Mesendoderm (in vitro differentiated cells): ENCODE measurements at regions not wholly inside any gene's neighbourhood (a gene's known extent, or its start where the extent isn't known, plus 50 kb on each side); places are given as distances from the start of the nearest gene placed in this dataset.

Experiments
- DNase-seq: peaks from one replicate; pipeline ENCODE4 v3.0.0; 2013
- H2AK5ac ChIP-seq: 2 replicates; pipeline ENCODE4 v1.6.1; 2013; ENCODE audit warnings: low read length, inconsistent platforms
- H2BK120ac ChIP-seq: 2 replicates; pipeline ENCODE4 v1.6.1; 2013; ENCODE audit warnings: low read depth, mild to moderate bottlenecking, low read length, moderate library complexity, mixed read lengths
- H2BK15ac ChIP-seq: replicated peaks from 2 replicates; pipeline ENCODE4 v1.6.1; 2013; ENCODE audit warnings: low read depth, mild to moderate bottlenecking, moderate library complexity
- H2BK5ac ChIP-seq: 2 replicates; pipeline ENCODE4 v1.6.1; 2013; ENCODE audit warnings: low read length, inconsistent platforms
- H3K18ac ChIP-seq: 2 replicates; pipeline ENCODE4 v1.6.1; 2013; ENCODE audit warnings: mild to moderate bottlenecking, low read length, mixed read lengths
- H3K23ac ChIP-seq: one replicate; pipeline ENCODE4 v1.6.1; 2013; ENCODE audit warnings: low read length
- H3K27ac ChIP-seq: 2 replicates; pipeline ENCODE4 v1.5.1; 2013; ENCODE audit warnings: low read depth, mild to moderate bottlenecking, inconsistent platforms, low read length, moderate library complexity
- H3K27me3 ChIP-seq: 2 replicates; pipeline ENCODE4 v1.6.1; 2013; ENCODE audit warnings: low read length, control low read depth, mild to moderate bottlenecking, inconsistent platforms; ENCODE audit not compliant: insufficient read depth, poor library complexity
- H3K36me3 ChIP-seq: 2 replicates; pipeline ENCODE4 v1.6.1; 2013; ENCODE audit warnings: low read length, inconsistent platforms; ENCODE audit not compliant: control insufficient read depth, insufficient read depth
- H3K4ac ChIP-seq: one replicate; pipeline ENCODE4 v1.6.1; 2013; ENCODE audit warnings: low read depth, mild to moderate bottlenecking, low read length, moderate library complexity
- H3K4me1 ChIP-seq: 2 replicates; pipeline ENCODE4 v1.6.1; 2013; ENCODE audit warnings: low read depth, low read length, inconsistent platforms; ENCODE audit not compliant: control insufficient read depth
- H3K4me2 ChIP-seq: 2 replicates; pipeline ENCODE4 v1.6.1; 2013; ENCODE audit warnings: low read length
- H3K4me3 ChIP-seq: 2 replicates; pipeline ENCODE4 v1.5.1; 2013; ENCODE audit warnings: mild to moderate bottlenecking, low read length
- H3K56ac ChIP-seq: one replicate; pipeline ENCODE4 v1.6.1; 2013; ENCODE audit warnings: low read length
- H3K79me1 ChIP-seq: 2 replicates; pipeline ENCODE4 v1.6.1; 2013; ENCODE audit warnings: low read length, inconsistent platforms
- H3K79me2 ChIP-seq: 2 replicates; pipeline ENCODE4 v1.6.1; 2013; ENCODE audit warnings: mild to moderate bottlenecking, low read length; ENCODE audit not compliant: control insufficient read depth, insufficient read depth
- H3K9ac ChIP-seq: 2 replicates; pipeline ENCODE4 v1.6.1; 2013; ENCODE audit warnings: low read length, inconsistent platforms
- H4K5ac ChIP-seq: one replicate; pipeline ENCODE4 v1.6.1; 2013; ENCODE audit warnings: low read length
- H4K8ac ChIP-seq: one replicate; pipeline ENCODE4 v1.6.1; 2013; ENCODE audit warnings: low read depth, mild to moderate bottlenecking, control low read depth, low read length, moderate library complexity
- WGBS: extraction: QIAGEN DNeasy Blood & Tissue Kit; methylation state at CpG from one replicate; pipeline ENCODE4 v1.1.7; 2013; ENCODE audit warnings: low lambda C conversion rate, missing lambda C conversion rate; ENCODE audit not compliant: insufficient coverage; ENCODE audit errors: extremely low coverage; 5-methylcytosine and 5-hydroxymethylcytosine counted together

DNA sequence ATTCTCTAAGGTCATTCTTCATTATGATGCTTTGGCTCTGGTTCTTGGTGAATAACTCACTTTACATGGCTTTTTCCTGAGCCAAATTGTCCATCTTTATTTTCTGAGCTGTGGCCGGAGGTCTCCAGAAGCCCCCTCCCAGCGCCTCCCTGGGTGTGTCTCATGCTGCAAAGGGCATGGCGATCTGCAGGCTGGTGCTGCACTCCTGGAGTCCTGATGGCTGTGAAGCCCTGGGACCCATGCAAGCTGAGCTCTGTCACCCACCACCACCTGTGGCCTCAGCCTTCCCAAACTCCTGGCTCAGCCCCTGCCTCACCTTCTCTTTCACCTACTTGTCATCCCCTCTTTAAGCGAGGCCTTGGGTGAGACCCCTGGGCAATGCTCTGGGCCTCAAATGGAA, 96.9 kb downstream of the CEBPB start:
- no peak overlapping the region for H3K4ac ChIP-seq
- H3K4me1 ChIP-seq, result no peaks in the 10 kb centered on the region
- DNase-seq, result no peak
- no peaks in the 10 kb centered on the region for H3K79me1 ChIP-seq
- H3K4me2 ChIP-seq, result no peak overlapping the region
- no peaks in the 10 kb centered on the region for H3K27me3 ChIP-seq
- no peak overlapping the region for H3K9ac ChIP-seq
- no peak overlapping the region for H2AK5ac ChIP-seq
- no peak overlapping the region for H3K27ac ChIP-seq
- no peak overlapping the region for H4K5ac ChIP-seq
- no CpG with 5 or more reads among the region's 4 CpGs for WGBS
- no peaks in the 10 kb centered on the region for H3K79me2 ChIP-seq
- no peak overlapping the region for H2BK15ac ChIP-seq
- H3K23ac ChIP-seq, result no peak overlapping the region
- no peak overlapping the region for H4K8ac ChIP-seq
- H2BK120ac ChIP-seq, result no peak overlapping the region
- H3K4me3 ChIP-seq, result no peak overlapping the region
- H3K36me3 ChIP-seq, result no peaks in the 10 kb centered on the region
- H2BK5ac ChIP-seq, result no peak overlapping the region
- H3K56ac ChIP-seq, result no peak overlapping the region
- no peak overlapping the region for H3K18ac ChIP-seq

DNA sequence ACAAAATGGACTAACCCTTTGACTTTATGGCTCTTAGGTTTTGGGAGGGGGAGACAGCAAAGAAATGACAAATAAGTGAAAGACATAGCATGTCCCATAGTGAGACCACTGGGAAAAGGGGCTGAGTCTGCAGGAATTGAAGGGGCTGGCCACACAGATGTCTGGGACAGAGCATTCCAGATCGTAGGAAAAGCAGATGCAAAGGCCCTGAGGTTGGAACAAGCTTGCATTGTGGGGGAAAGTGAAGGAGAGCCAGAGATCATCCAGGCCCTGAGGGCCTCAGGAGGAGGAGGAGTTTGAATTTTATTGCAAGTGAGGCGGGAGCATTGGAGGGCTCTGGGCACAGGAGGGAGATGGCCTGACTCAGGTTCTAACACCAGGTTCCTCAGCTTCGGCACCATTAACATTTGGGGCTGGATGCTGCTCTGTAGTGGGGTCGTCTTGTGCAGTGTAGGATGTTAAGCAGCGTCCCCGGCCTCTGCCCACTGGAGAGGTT, 97.5 kb downstream of the CEBPB start:
- Histone ChIP-seq H4K5ac (no peak overlapping the region), H3K79me1 (no peaks in the 10 kb centered on the region), H3K56ac (no peak overlapping the region), H3K9ac (no peak overlapping the region), H3K27ac (no peak overlapping the region), H3K18ac (no peak overlapping the region), H2BK15ac (no peak overlapping the region), H3K4ac (no peak overlapping the region), H2AK5ac (no peak overlapping the region), H3K4me2 (no peak overlapping the region), H2BK5ac (no peak overlapping the region), H3K4me1 (no peaks in the 10 kb centered on the region), H3K79me2 (no peaks in the 10 kb centered on the region), H3K36me3 (no peaks in the 10 kb centered on the region), H3K4me3 (no peak overlapping the region), H4K8ac (no peak overlapping the region), H3K23ac (no peak overlapping the region), H2BK120ac (no peak overlapping the region), H3K27me3 (no peaks in the 10 kb centered on the region)
- WGBS, result no CpG with 5 or more reads among the region's 6 CpGs
- no peak for DNase-seq

DNA sequence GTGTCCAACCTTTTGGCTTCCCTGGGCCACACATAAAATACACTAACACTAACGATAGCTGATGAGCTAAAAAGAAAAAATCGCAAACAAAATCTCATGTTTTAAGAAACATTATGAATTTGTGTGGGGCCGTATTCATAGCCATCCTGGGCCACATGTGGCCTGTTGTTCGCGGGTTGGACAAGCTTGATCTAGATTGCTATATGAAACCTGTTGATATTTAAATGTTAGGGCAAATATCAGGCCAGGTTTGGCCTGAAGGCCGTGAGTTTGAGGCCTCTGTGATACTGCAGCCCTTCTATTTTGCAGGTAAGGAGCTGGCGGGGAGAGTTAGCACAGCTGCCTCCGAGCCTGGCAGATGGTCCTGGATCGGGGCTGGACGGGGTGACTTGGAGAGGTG, 99.0 kb downstream of the CEBPB start:
- no CpG with 5 or more reads among the region's 10 CpGs for WGBS

DNA sequence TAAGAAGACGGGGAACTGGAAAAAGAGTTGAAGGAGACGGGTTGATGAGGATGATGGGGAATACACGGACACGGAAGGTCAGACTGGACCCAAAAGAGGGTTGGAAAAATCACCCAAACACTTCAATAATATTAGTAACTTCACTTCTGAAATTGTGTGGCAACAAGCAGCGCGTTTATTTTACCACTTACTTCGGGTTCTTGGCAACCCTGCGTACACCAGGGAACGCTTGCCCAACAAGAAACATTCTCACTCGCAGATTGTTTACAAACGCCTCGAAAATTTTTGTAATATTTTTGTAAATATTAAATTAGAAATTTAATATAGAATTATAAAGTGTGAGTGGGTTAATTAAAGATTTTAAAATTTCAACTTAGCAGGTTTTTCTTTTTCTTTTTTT, 99.5 kb downstream of the CEBPB start:
- H2BK120ac ChIP-seq, result no peak overlapping the region
- no peaks in the 10 kb centered on the region for H3K4me1 ChIP-seq
- H3K9ac ChIP-seq, result no peak overlapping the region
- H3K79me2 ChIP-seq, result no peaks in the 10 kb centered on the region
- no peaks in the 10 kb centered on the region for H3K79me1 ChIP-seq
- no peak overlapping the region for H3K23ac ChIP-seq
- H3K4me2 ChIP-seq, result no peak overlapping the region
- H3K56ac ChIP-seq, result no peak overlapping the region
- H4K5ac ChIP-seq, result no peak overlapping the region
- no peak overlapping the region for H3K18ac ChIP-seq
- WGBS, result 100% methylated on average over 2 of the region's 12 CpGs
- no peak overlapping the region for H4K8ac ChIP-seq
- no peak overlapping the region for H2AK5ac ChIP-seq
- no peak overlapping the region for H2BK5ac ChIP-seq
- no peak for DNase-seq
- H3K27me3 ChIP-seq, result no peaks in the 10 kb centered on the region
- no peak overlapping the region for H3K4ac ChIP-seq
- no peaks in the 10 kb centered on the region for H3K36me3 ChIP-seq
- no peak overlapping the region for H2BK15ac ChIP-seq
- no peak overlapping the region for H3K4me3 ChIP-seq
- H3K27ac ChIP-seq, result no peak overlapping the region

More for the DNA sequence above, 99.0 kb downstream of the CEBPB start:
- Histone ChIP-seq H3K79me2 (no peaks in the 10 kb centered on the region), H3K4me2 (no peak overlapping the region), H3K4ac (no peak overlapping the region), H3K36me3 (no peaks in the 10 kb centered on the region), H2BK5ac (no peak overlapping the region), H2AK5ac (no peak overlapping the region), H3K4me3 (no peak overlapping the region), H3K79me1 (no peaks in the 10 kb centered on the region), H3K56ac (no peak overlapping the region), H3K27me3 (no peaks in the 10 kb centered on the region), H2BK120ac (no peak overlapping the region), H3K9ac (no peak overlapping the region), H3K18ac (no peak overlapping the region), H2BK15ac (no peak overlapping the region), H4K5ac (no peak overlapping the region), H3K23ac (no peak overlapping the region), H3K4me1 (no peaks in the 10 kb centered on the region), H3K27ac (no peak overlapping the region), H4K8ac (no peak overlapping the region)
- no peak for DNase-seq

DNA sequence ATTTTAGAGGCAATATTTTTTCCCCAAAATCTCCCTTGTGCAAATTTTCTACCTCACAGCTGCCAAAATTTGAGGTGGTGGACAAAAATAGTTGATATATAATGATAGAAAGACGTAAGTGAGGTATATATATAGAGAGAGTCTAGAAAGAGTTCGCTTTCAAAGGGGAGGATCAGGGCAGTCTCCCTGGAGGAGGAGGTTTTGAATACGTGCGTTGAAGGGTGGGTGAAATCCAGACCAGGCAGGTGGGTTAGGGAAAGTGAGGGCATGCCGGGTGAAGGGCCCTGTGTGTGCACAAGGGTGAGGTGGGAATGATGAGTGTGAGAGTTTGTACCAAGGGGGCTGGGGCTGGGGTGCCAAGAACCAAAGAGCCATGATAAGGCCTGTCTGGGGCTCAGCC, 100.2 kb downstream of the CEBPB start:
- no peak overlapping the region for H3K18ac ChIP-seq
- no peak overlapping the region for H2BK15ac ChIP-seq
- no peak overlapping the region for H3K4me2 ChIP-seq
- H3K4me1 ChIP-seq, result no peaks in the 10 kb centered on the region
- 100% methylated on average over 2 of the region's 5 CpGs for WGBS
- H4K8ac ChIP-seq, result no peak overlapping the region
- H3K23ac ChIP-seq, result no peak overlapping the region
- H3K79me1 ChIP-seq, result no peaks in the 10 kb centered on the region
- no peak overlapping the region for H2AK5ac ChIP-seq
- H3K79me2 ChIP-seq, result no peaks in the 10 kb centered on the region
- H3K27ac ChIP-seq, result no peak overlapping the region
- no peak for DNase-seq
- H3K9ac ChIP-seq, result no peak overlapping the region
- H4K5ac ChIP-seq, result no peak overlapping the region
- no peak overlapping the region for H3K4me3 ChIP-seq
- no peaks in the 10 kb centered on the region for H3K27me3 ChIP-seq
- no peak overlapping the region for H3K4ac ChIP-seq
- no peak overlapping the region for H2BK120ac ChIP-seq
- no peaks in the 10 kb centered on the region for H3K36me3 ChIP-seq
- H2BK5ac ChIP-seq, result no peak overlapping the region
- H3K56ac ChIP-seq, result no peak overlapping the region

DNA sequence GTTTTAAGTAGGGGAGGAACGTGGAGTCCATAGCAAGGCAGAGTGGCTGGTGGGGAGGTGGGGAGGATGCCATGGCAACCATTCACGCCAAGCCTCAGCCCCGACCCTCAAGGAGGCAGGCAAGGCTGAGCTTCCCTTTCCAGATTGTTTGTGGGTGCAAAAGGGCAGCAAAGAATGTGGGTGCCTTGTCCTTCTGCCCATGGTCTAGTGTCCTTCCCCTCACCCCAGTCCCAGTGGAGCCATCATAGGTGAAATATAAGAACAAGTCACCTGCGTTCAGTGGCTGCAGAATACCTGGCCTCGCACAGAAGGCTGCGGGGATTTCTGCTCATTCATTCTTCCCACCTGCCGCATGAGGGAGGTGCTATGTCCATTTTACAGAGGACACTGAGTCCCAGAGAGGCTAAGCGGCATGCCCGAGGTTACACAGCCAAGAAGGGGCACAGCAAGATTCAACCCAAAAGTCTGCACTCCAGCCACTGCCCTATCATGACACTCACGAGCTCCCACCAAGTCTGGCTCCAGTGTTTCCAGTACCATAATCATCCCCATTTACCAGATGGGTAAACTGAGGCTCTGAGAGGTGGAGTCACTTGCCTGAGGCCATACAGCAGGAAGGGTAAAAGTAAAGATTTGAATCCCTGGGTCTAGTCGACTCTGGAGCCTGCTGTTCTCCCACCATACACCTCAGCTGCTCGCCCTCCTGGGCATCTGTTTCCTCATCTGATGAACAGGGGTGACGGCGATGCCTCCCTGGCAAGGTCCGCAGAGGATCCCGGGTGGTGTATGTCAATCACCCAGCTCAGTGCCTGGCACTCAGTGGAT, 100.8 kb downstream of the CEBPB start:
- Histone ChIP-seq H3K79me2 (no peaks in the 10 kb centered on the region), H3K4me1 (no peaks in the 10 kb centered on the region), H3K4ac (no peak overlapping the region), H2BK120ac (no peak overlapping the region), H4K8ac (no peak overlapping the region), H4K5ac (no peak overlapping the region), H3K79me1 (no peaks in the 10 kb centered on the region), H3K27me3 (no peaks in the 10 kb centered on the region), H3K23ac (no peak overlapping the region), H3K18ac (no peak overlapping the region), H3K27ac (no peak overlapping the region), H3K56ac (no peak overlapping the region), H3K4me2 (no peak overlapping the region), H3K4me3 (no peak overlapping the region), H2BK15ac (no peak overlapping the region), H2AK5ac (no peak overlapping the region), H3K9ac (no peak overlapping the region), H3K36me3 (no peaks in the 10 kb centered on the region), H2BK5ac (no peak overlapping the region)
- no CpG with 5 or more reads among the region's 16 CpGs for WGBS
- no peak for DNase-seq
